ENCODE measurements at regions not wholly inside any gene's neighbourhood (a gene's known extent, or its start where the extent isn't known, plus 50 kb on each side); places are given as distances from the start of the nearest gene placed in this dataset.

GRCh38 chr2:212908031-212908430 lies 243.4 kb downstream of the IKZF2 start:
- TF ChIP-seq, protein P1, sequence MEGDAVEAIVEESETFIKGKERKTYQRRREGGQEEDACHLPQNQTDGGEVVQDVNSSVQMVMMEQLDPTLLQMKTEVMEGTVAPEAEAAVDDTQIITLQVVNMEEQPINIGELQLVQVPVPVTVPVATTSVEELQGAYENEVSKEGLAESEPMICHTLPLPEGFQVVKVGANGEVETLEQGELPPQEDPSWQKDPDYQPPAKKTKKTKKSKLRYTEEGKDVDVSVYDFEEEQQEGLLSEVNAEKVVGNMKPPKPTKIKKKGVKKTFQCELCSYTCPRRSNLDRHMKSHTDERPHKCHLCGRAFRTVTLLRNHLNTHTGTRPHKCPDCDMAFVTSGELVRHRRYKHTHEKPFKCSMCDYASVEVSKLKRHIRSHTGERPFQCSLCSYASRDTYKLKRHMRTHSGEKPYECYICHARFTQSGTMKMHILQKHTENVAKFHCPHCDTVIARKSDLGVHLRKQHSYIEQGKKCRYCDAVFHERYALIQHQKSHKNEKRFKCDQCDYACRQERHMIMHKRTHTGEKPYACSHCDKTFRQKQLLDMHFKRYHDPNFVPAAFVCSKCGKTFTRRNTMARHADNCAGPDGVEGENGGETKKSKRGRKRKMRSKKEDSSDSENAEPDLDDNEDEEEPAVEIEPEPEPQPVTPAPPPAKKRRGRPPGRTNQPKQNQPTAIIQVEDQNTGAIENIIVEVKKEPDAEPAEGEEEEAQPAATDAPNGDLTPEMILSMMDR (IDR thresholded peaks at IDR 0.05), result no peak
- TF ChIP-seq POLR2AphosphoS5 (IDR thresholded peaks at IDR 0.05) (no peak), POLR2A (IDR thresholded peaks at IDR 0.05) (no peak), EP300 (IDR thresholded peaks at IDR 0.05; ENCODE audit: low read depth) (no peak)

Measured in transverse colon (tissue), 4 donors.